Tibial nerve (tissue), 4 donors: ENCODE measurements at regions not wholly inside any gene's neighbourhood (a gene's known extent, or its start where the extent isn't known, plus 50 kb on each side); places are given as distances from the start of the nearest gene placed in this dataset.
"Not testable (repeated sequence)": the region's sequence is repeated elsewhere in the genome, so short reads cannot be mapped to it uniquely, and the experiment has no call there.

Source experiments
- DNase-seq, 2 donors: peaks; one replicate each; pipeline ENCODE4 v3.0.0-alpha.2; 2019; ENCODE audit warnings: low spot score in 2 of 2
- H3K27ac ChIP-seq, 4 donors: fragments of 200-600 bp; sonication (generic) in 3 of 4; one replicate each; pipeline ENCODE4 v1.5.1; 2017 to 2019; ENCODE audit warnings: mild to moderate bottlenecking in 1 of 4
- H3K27me3 ChIP-seq, 2 donors: fragments of 200-600 bp; sonication (generic) in 1 of 2; one replicate each; pipeline versions ENCODE4 v1.5.1 to v1.6.0; 2017 to 2019
- H3K36me3 ChIP-seq, 3 donors: fragments of 200-600 bp; sonication (generic); one replicate each; pipeline ENCODE4 v1.5.1; 2018 to 2019
- H3K4me1 ChIP-seq, 4 donors: fragments of 200-600 bp; sonication (generic) in 3 of 4; one replicate each; pipeline ENCODE4 v1.5.1; 2017 to 2019
- H3K4me3 ChIP-seq, 4 donors: fragments of 200-600 bp; sonication (generic) in 3 of 4; one replicate each; pipeline ENCODE4 v1.5.1; 2017 to 2019; ENCODE audit warnings: mild to moderate bottlenecking in 1 of 4, moderate library complexity in 1 of 4
- H3K9me3 ChIP-seq, 4 donors: fragments of 200-600 bp; sonication (generic) in 3 of 4; one replicate each; pipeline ENCODE4 v1.5.1; 2017 to 2019
- CTCF ChIP-seq, 5 experiments: fragments of 200-600 bp in 3 of 5; fragments of 450-650 bp in 2 of 5; sonication (generic) in 3 of 5; IDR thresholded peaks; one replicate each; pipeline ENCODE4 v1.5.1; 2016 to 2019; ENCODE audit warnings: antibody characterized with exemption in 5 of 5, mild to moderate bottlenecking in 3 of 5, moderate library complexity in 2 of 5
- EP300 ChIP-seq, 2 donors: sonication (generic); formaldehyde crosslinking; IDR thresholded peaks; one replicate each; pipeline ENCODE4 v1.6.1; 2017; ENCODE audit warnings: antibody characterized with exemption in 2 of 2, mild to moderate bottlenecking in 1 of 2
- POLR2A ChIP-seq, 2 donors: fragments of 450-650 bp; IDR thresholded peaks; one replicate each; pipeline ENCODE4 v1.6.1; 2017; ENCODE audit warnings: antibody characterized with exemption in 2 of 2, mild to moderate bottlenecking in 2 of 2, moderate library complexity in 2 of 2
- WGBS, 2 donors: methylation state at CpG; one replicate each; pipeline ENCODE4 v1.1.5; 2018; 5-methylcytosine and 5-hydroxymethylcytosine counted together

GRCh38 chr3:163708428-163708827 lies 1369.9 kb downstream of the SI start:
- no peak for TF ChIP-seq CTCF (IDR thresholded peaks at IDR 0.05)
- TF ChIP-seq POLR2A (IDR thresholded peaks at IDR 0.05), result no peak
- no peak for TF ChIP-seq EP300 (IDR thresholded peaks at IDR 0.05)
- DNase-seq, result no peak
- H3K27ac ChIP-seq, result no peak overlapping the region
- 84 to 100% methylated on average over 1 of the region's 1 CpG for WGBS, 2 donors
- H3K4me3 ChIP-seq, result no peak overlapping the region
- H3K27me3 ChIP-seq, result no peaks in the 10 kb centered on the region
- no peaks in the 10 kb centered on the region for H3K4me1 ChIP-seq
- H3K36me3 ChIP-seq, result no peaks in the 10 kb centered on the region
- no peaks in the 10 kb centered on the region for H3K9me3 ChIP-seq

- H3K36me3 ChIP-seq, result no peaks in the 10 kb centered on the region
- no peak overlapping the region for H3K4me3 ChIP-seq
- DNase-seq, result no peak
- no peaks in the 10 kb centered on the region for H3K27me3 ChIP-seq
- no peaks in the 10 kb centered on the region for H3K9me3 ChIP-seq
- TF ChIP-seq POLR2A (IDR thresholded peaks at IDR 0.05), result no peak
- no peak overlapping the region for H3K27ac ChIP-seq
- no peaks in the 10 kb centered on the region for H3K4me1 ChIP-seq
Observed at GRCh38 chr3:163707659-163708058, 1370.6 kb downstream of the SI start.

GRCh38 chr3:163698221-163698620 lies 1380.1 kb downstream of the SI start:
- WGBS, 2 donors, result 69 to 71% methylated on average over 5 of the region's 5 CpGs
- H3K27ac ChIP-seq, H3K4me3 ChIP-seq, H3K36me3 ChIP-seq, H3K4me1 ChIP-seq, DNase-seq, H3K9me3 ChIP-seq, H3K27me3 ChIP-seq: not testable (repeated sequence)

GRCh38 chr3:163692494-163692893 lies 1385.8 kb downstream of the SI start:
- H3K27ac ChIP-seq, result no peak overlapping the region

GRCh38 chr3:163684651-163685050 lies 1393.6 kb downstream of the SI start:
- Histone ChIP-seq H3K4me1 (no peaks in the 10 kb centered on the region), H3K27ac (no peak overlapping the region), H3K9me3 (peaks cover 0 to 8% (median 3%) of the 10 kb centered on the region in 4 donors), H3K36me3 (no peaks in the 10 kb centered on the region), H3K27me3 (no peaks in the 10 kb centered on the region), H3K4me3 (no peak overlapping the region)
- no peak for DNase-seq
- TF ChIP-seq CTCF (IDR thresholded peaks at IDR 0.05), result no peak
- TF ChIP-seq EP300 (IDR thresholded peaks at IDR 0.05), result no peak
- TF ChIP-seq POLR2A (IDR thresholded peaks at IDR 0.05), result no peak
- WGBS, 2 donors, result 24 to 33% methylated on average over 2 of the region's 2 CpGs

More at GRCh38 chr3:163692494-163692893, 1385.8 kb downstream of the SI start:
- DNase-seq, result no peak
- Histone ChIP-seq H3K27me3 (no peaks in the 10 kb centered on the region), H3K36me3 (no peaks in the 10 kb centered on the region), H3K4me3 (no peak overlapping the region), H3K4me1 (no peaks in the 10 kb centered on the region), H3K9me3 (peaks cover 0 to 13% (median 3%) of the 10 kb centered on the region in 4 donors)
- TF ChIP-seq POLR2A (IDR thresholded peaks at IDR 0.05) (no peak), CTCF (IDR thresholded peaks at IDR 0.05) (no peak), EP300 (IDR thresholded peaks at IDR 0.05) (no peak)
- WGBS, 2 donors, result 87 to 94% methylated on average over 1 of the region's 1 CpG

GRCh38 chr3:163672954-163673353 lies 1405.3 kb downstream of the SI start:
- TF ChIP-seq POLR2A (IDR thresholded peaks at IDR 0.05), result no peak
- no peak for TF ChIP-seq EP300 (IDR thresholded peaks at IDR 0.05)
- TF ChIP-seq CTCF (IDR thresholded peaks at IDR 0.05), result no peak
- H3K4me1 ChIP-seq, result no peaks in the 10 kb centered on the region
- no peaks in the 10 kb centered on the region for H3K27me3 ChIP-seq
- no peaks in the 10 kb centered on the region for H3K9me3 ChIP-seq
- H3K36me3 ChIP-seq, result no peaks in the 10 kb centered on the region
- no peak overlapping the region for H3K27ac ChIP-seq
- H3K4me3 ChIP-seq, result no peak overlapping the region
- no peak for DNase-seq
